Cardiac muscle cell (in vitro differentiated cells and primary cell): ENCODE measurements at regions not wholly inside any gene's neighbourhood (a gene's known extent, or its start where the extent isn't known, plus 50 kb on each side); places are given as distances from the start of the nearest gene placed in this dataset.
A peak's percentile ranks its signal among the peaks of the same experiment; 100 is the strongest.

Experiments
- DNase-seq, 2 donors: peaks; one replicate each; pipeline versions ENCODE4 v3.0.0 to v3.0.0-alpha.2; 2010 to 2017; ENCODE audit warnings: low read depth in 1 of 2, low spot score in 1 of 2
- H3K27ac ChIP-seq: fragments of 200-600 bp; sonication (generic); 2 replicates; pipeline ENCODE4 v1.5.1; 2016
- H3K27me3 ChIP-seq: fragments of 200-600 bp; sonication (generic); 2 replicates; pipeline ENCODE4 v1.6.0; 2016; ENCODE audit warnings: control low read depth
- H3K36me3 ChIP-seq: fragments of 200-600 bp; sonication (generic); 2 replicates; pipeline ENCODE4 v1.5.1; 2016; ENCODE audit warnings: control low read depth
- H3K4me1 ChIP-seq: fragments of 200-600 bp; sonication (generic); 2 replicates; pipeline ENCODE4 v1.8.1; 2017; ENCODE audit warnings: low read depth, mild to moderate bottlenecking, mixed run types
- H3K4me3 ChIP-seq: fragments of 200-600 bp; sonication (generic); 2 replicates; pipeline ENCODE4 v1.5.1; 2016; ENCODE audit warnings: mild to moderate bottlenecking
- H3K9me3 ChIP-seq: fragments of 200-600 bp; sonication (generic); 2 replicates; pipeline ENCODE4 v1.5.1; 2017; ENCODE audit warnings: low read depth, mild to moderate bottlenecking, control low read depth
- CTCF ChIP-seq: IDR thresholded peaks from 2 replicates; pipeline ENCODE4 v1.5.1; 2012; ENCODE audit warnings: low read depth, mild to moderate bottlenecking, low read length

- H3K27me3 ChIP-seq: no peaks in the 10 kb centered on the region
- no peak overlapping the region for H3K4me3 ChIP-seq
- H3K9me3 ChIP-seq: no peaks in the 10 kb centered on the region
- DNase-seq: peak in 1 of 2 donors; percentile 96
- H3K36me3 ChIP-seq: no peaks in the 10 kb centered on the region
- no peak for TF ChIP-seq CTCF
- no peaks in the 10 kb centered on the region for H3K4me1 ChIP-seq
- H3K27ac ChIP-seq: no peak overlapping the region
These were observed 67.3 kb upstream of the KLF6 start for GRCh38 chr10:3852147-3852904.

- Histone ChIP-seq H3K27me3 (no peaks in the 10 kb centered on the region), H3K36me3 (no peaks in the 10 kb centered on the region), H3K9me3 (no peaks in the 10 kb centered on the region), H3K4me1 (no peaks in the 10 kb centered on the region), H3K4me3 (no peak overlapping the region), H3K27ac (no peak overlapping the region)
- peak in 1 of 2 donors; percentile 63 for DNase-seq
- no peak for TF ChIP-seq CTCF
These were observed 66.3 kb upstream of the KLF6 start for GRCh38 chr10:3850999-3851937.

GRCh38 chr10:3848775-3849635, 64.0 kb upstream of the KLF6 start:
- no peak for TF ChIP-seq CTCF

GRCh38 chr10:3848005-3848774, 63.2 kb upstream of the KLF6 start:
- Histone ChIP-seq H3K36me3 (no peaks in the 10 kb centered on the region), H3K27ac (no peak overlapping the region)
- no peak for TF ChIP-seq CTCF

More at GRCh38 chr10:3848775-3849635, 64.0 kb upstream of the KLF6 start:
- DNase-seq: no peak
- H3K4me1 ChIP-seq: no peaks in the 10 kb centered on the region
- no peaks in the 10 kb centered on the region for H3K27me3 ChIP-seq
- H3K4me3 ChIP-seq: no peak overlapping the region
- H3K27ac ChIP-seq: no peak overlapping the region
- no peaks in the 10 kb centered on the region for H3K36me3 ChIP-seq
- no peaks in the 10 kb centered on the region for H3K9me3 ChIP-seq

More at GRCh38 chr10:3848005-3848774, 63.2 kb upstream of the KLF6 start:
- H3K4me1 ChIP-seq: no peaks in the 10 kb centered on the region
- H3K27me3 ChIP-seq: no peaks in the 10 kb centered on the region
- DNase-seq: no peak
- H3K4me3 ChIP-seq: no peak overlapping the region
- no peaks in the 10 kb centered on the region for H3K9me3 ChIP-seq
